ENCODE measurements at regions not wholly inside any gene's neighbourhood (a gene's known extent, or its start where the extent isn't known, plus 50 kb on each side); places are given as distances from the start of the nearest gene placed in this dataset.

GRCh38 chr12:73625226-73625625, 912.4 kb upstream of the ATXN7L3B start:
- no peaks in the 10 kb centered on the region for H3K9me2 ChIP-seq (ENCODE audit: insufficient read depth, low read length)
- no peaks in the 10 kb centered on the region for H3K36me3 ChIP-seq (ENCODE audit: insufficient read depth, low read length)
- no peaks in the 10 kb centered on the region for H3F3A ChIP-seq (ENCODE audit: insufficient read depth, low read length, poor library complexity, severe bottlenecking)
- no peak overlapping the region for H3K27ac ChIP-seq (ENCODE audit: low read length)
- H3K9me3 ChIP-seq (ENCODE audit: low read length), result no peaks in the 10 kb centered on the region
- H3K79me2 ChIP-seq (replicated peaks; ENCODE audit: insufficient read depth, low read length), result no peaks in the 10 kb centered on the region
- no peak overlapping the region for H2AFZ ChIP-seq (ENCODE audit: low read depth, low read length)
- no peaks in the 10 kb centered on the region for H3K27me3 ChIP-seq (ENCODE audit: insufficient read depth, low read depth, low read length)
- H3K4me3 ChIP-seq (ENCODE audit: low read length), result no peak overlapping the region
- no peak overlapping the region for H3K9ac ChIP-seq (ENCODE audit: low read length)
- no peaks in the 10 kb centered on the region for H4K20me1 ChIP-seq (ENCODE audit: insufficient read depth)
- no peak for TF ChIP-seq MXI1 (conservative IDR thresholded peaks at IDR 0.05; ENCODE audit: poor library complexity, severe bottlenecking)
- TF ChIP-seq SMC3 (conservative IDR thresholded peaks at IDR 0.05; ENCODE audit: poor library complexity), result no peak
- no peak for TF ChIP-seq TAF1 (IDR thresholded peaks at IDR 0.05; ENCODE audit: low read depth)
- TF ChIP-seq EZH2 (IDR thresholded peaks at IDR 0.05; ENCODE audit: borderline replicate concordance, insufficient read depth, low read length, poor library complexity, severe bottlenecking), result no peak
- TF ChIP-seq, protein P1, sequence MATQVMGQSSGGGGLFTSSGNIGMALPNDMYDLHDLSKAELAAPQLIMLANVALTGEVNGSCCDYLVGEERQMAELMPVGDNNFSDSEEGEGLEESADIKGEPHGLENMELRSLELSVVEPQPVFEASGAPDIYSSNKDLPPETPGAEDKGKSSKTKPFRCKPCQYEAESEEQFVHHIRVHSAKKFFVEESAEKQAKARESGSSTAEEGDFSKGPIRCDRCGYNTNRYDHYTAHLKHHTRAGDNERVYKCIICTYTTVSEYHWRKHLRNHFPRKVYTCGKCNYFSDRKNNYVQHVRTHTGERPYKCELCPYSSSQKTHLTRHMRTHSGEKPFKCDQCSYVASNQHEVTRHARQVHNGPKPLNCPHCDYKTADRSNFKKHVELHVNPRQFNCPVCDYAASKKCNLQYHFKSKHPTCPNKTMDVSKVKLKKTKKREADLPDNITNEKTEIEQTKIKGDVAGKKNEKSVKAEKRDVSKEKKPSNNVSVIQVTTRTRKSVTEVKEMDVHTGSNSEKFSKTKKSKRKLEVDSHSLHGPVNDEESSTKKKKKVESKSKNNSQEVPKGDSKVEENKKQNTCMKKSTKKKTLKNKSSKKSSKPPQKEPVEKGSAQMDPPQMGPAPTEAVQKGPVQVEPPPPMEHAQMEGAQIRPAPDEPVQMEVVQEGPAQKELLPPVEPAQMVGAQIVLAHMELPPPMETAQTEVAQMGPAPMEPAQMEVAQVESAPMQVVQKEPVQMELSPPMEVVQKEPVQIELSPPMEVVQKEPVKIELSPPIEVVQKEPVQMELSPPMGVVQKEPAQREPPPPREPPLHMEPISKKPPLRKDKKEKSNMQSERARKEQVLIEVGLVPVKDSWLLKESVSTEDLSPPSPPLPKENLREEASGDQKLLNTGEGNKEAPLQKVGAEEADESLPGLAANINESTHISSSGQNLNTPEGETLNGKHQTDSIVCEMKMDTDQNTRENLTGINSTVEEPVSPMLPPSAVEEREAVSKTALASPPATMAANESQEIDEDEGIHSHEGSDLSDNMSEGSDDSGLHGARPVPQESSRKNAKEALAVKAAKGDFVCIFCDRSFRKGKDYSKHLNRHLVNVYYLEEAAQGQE (IDR thresholded peaks at IDR 0.05; ENCODE audit: borderline replicate concordance), result no peak
- no peak for TF ChIP-seq CTCF (IDR thresholded peaks at IDR 0.05; ENCODE audit: poor library complexity, severe bottlenecking)
- TF ChIP-seq EP300 (conservative IDR thresholded peaks at IDR 0.05; ENCODE audit: poor library complexity, severe bottlenecking), result no peak
- TF ChIP-seq POLR2AphosphoS5 (IDR thresholded peaks at IDR 0.05), result no peak
- no peak for TF ChIP-seq RAD21 (conservative IDR thresholded peaks at IDR 0.05)
- H3K4me2 ChIP-seq (ENCODE audit: low read length), result no peak overlapping the region

GRCh38 chr12:73629171-73629570, 908.5 kb upstream of the ATXN7L3B start:
- no peak for TF ChIP-seq EP300 (conservative IDR thresholded peaks at IDR 0.05; ENCODE audit: poor library complexity, severe bottlenecking)
- no peak for TF ChIP-seq TAF1 (IDR thresholded peaks at IDR 0.05; ENCODE audit: low read depth)
- no peak for TF ChIP-seq CTCF (IDR thresholded peaks at IDR 0.05; ENCODE audit: poor library complexity, severe bottlenecking)
- TF ChIP-seq, protein P1 (IDR thresholded peaks at IDR 0.05; ENCODE audit: borderline replicate concordance), result no peak
- no peak for TF ChIP-seq RAD21 (conservative IDR thresholded peaks at IDR 0.05)
- Histone ChIP-seq H2AFZ (ENCODE audit: low read depth, low read length) (no peak overlapping the region), H3K36me3 (ENCODE audit: insufficient read depth, low read length) (no peaks in the 10 kb centered on the region), H3F3A (ENCODE audit: insufficient read depth, low read length, poor library complexity, severe bottlenecking) (peaks cover 3% of the 10 kb centered on the region), H3K9me3 (ENCODE audit: low read length) (no peaks in the 10 kb centered on the region), H3K27ac (ENCODE audit: low read length) (peak overlapping the region; percentile 70), H3K27me3 (ENCODE audit: insufficient read depth, low read depth, low read length) (no peaks in the 10 kb centered on the region), H3K4me3 (ENCODE audit: low read length) (no peak overlapping the region), H4K20me1 (ENCODE audit: insufficient read depth) (no peaks in the 10 kb centered on the region), H3K4me2 (ENCODE audit: low read length) (no peak overlapping the region), H3K9ac (ENCODE audit: low read length) (no peak overlapping the region), H3K9me2 (ENCODE audit: insufficient read depth, low read length) (no peaks in the 10 kb centered on the region), H3K79me2 (replicated peaks; ENCODE audit: insufficient read depth, low read length) (no peaks in the 10 kb centered on the region)

All from neural cell (in vitro differentiated cells).